CD14-positive monocyte (primary cell): ENCODE measurements at regions not wholly inside any gene's neighbourhood (a gene's known extent, or its start where the extent isn't known, plus 50 kb on each side); places are given as distances from the start of the nearest gene placed in this dataset.

ENCODE experiments used
- DNase-seq, 3 donors: peaks; one replicate each; pipeline ENCODE4 v3.0.0-alpha.2; 2011 to 2022
- H2AFZ ChIP-seq: 2 replicates; pipeline ENCODE4 v1.6.0; 2012; ENCODE audit warnings: mild to moderate bottlenecking, low read depth, low read length, inconsistent platforms; ENCODE audit not compliant: insufficient read depth, poor library complexity, severe bottlenecking
- H3K27ac ChIP-seq, 2 donors: 1 replicate in 1 of 2; 2 replicates in 1 of 2; pipeline ENCODE4 v1.5.1; 2012 to 2013; ENCODE audit warnings: low read length in 2 of 2, control low read depth in 1 of 2, inconsistent platforms in 1 of 2, low read depth in 1 of 2, mild to moderate bottlenecking in 1 of 2
- H3K27me3 ChIP-seq, 2 donors: one replicate each; pipeline versions ENCODE4 v1.6.0 to v1.6.1; 2011 to 2013; ENCODE audit warnings: low read length in 2 of 2; ENCODE audit not compliant: control insufficient read depth in 2 of 2, insufficient read depth in 2 of 2
- H3K36me3 ChIP-seq, 2 donors: replicated peaks in 1 of 2; 1 replicate in 1 of 2; 2 replicates in 1 of 2; pipeline versions ENCODE4 v1.5.1 to v1.6.1; 2012 to 2013; ENCODE audit warnings: low read length in 2 of 2, control low read depth in 1 of 2, inconsistent platforms in 1 of 2, mild to moderate bottlenecking in 1 of 2; ENCODE audit not compliant: insufficient read depth in 2 of 2, control insufficient read depth in 1 of 2
- H3K4me1 ChIP-seq, 2 donors: 1 replicate in 1 of 2; 2 replicates in 1 of 2; pipeline versions ENCODE4 v1.5.1 to v1.6.1; 2012 to 2013; ENCODE audit warnings: low read length in 2 of 2, control low read depth in 1 of 2, inconsistent platforms in 1 of 2, mild to moderate bottlenecking in 1 of 2, moderate library complexity in 1 of 2; ENCODE audit not compliant: insufficient read depth in 2 of 2, control insufficient read depth in 1 of 2
- H3K4me2 ChIP-seq: replicated peaks from 2 replicates; pipeline ENCODE3; 2012; ENCODE audit warnings: low read length, moderate library complexity, mild to moderate bottlenecking; ENCODE audit not compliant: poor library complexity, severe bottlenecking; ENCODE audit errors: extremely low read depth
- H3K4me3 ChIP-seq, 3 experiments: fragments of 200-600 bp in 1 of 3; sonication (generic) in 1 of 3; replicated peaks in 1 of 3; 1 replicate in 2 of 3; 2 replicates in 1 of 3; pipeline ENCODE4 v1.5.1; 2011 to 2013; ENCODE audit warnings: low read length in 3 of 3, mild to moderate bottlenecking in 3 of 3, control low read depth in 2 of 3, low read depth in 2 of 3, inconsistent platforms in 1 of 3, moderate library complexity in 1 of 3
- H3K79me2 ChIP-seq: 2 replicates; pipeline ENCODE4 v1.6.0; 2012; ENCODE audit warnings: mild to moderate bottlenecking, control low read depth, inconsistent platforms, low read length, moderate library complexity; ENCODE audit not compliant: insufficient read depth
- H3K9ac ChIP-seq: 2 replicates; pipeline ENCODE4 v1.6.0; 2017; ENCODE audit warnings: low read length, mild to moderate bottlenecking; ENCODE audit not compliant: insufficient read depth, poor library complexity, severe bottlenecking
- H3K9me3 ChIP-seq, 2 donors: replicated peaks in 1 of 2; 1 replicate in 1 of 2; 2 replicates in 1 of 2; pipeline versions ENCODE4 v1.5.1 to v1.6.1; 2012 to 2013; ENCODE audit warnings: low read length in 2 of 2, control low read depth in 1 of 2; ENCODE audit not compliant: control insufficient read depth in 1 of 2, insufficient read depth in 1 of 2
- H4K20me1 ChIP-seq: 2 replicates; pipeline ENCODE4 v1.6.0; 2012; ENCODE audit warnings: mild to moderate bottlenecking, low read length, control low read depth, moderate library complexity; ENCODE audit not compliant: insufficient read depth
- H3K27ac Mint-ChIP-seq, 7 donors: one replicate each; pipeline ENCODE4 v1.8.0; 2020; ENCODE audit warnings: mild to moderate bottlenecking in 7 of 7, mixed read lengths in 7 of 7, moderate library complexity in 6 of 7, inconsistent platforms in 2 of 7
- H3K27me3 Mint-ChIP-seq, 3 donors: one replicate each; pipeline ENCODE4 v1.8.0; 2021 to 2022; ENCODE audit warnings: low read depth in 3 of 3, mild to moderate bottlenecking in 3 of 3, mixed read lengths in 3 of 3, moderate library complexity in 3 of 3, inconsistent platforms in 1 of 3
- H3K36me3 Mint-ChIP-seq, 2 donors: one replicate each; pipeline ENCODE4 v1.8.0; 2020; ENCODE audit warnings: mixed read lengths in 2 of 2, inconsistent platforms in 1 of 2, mild to moderate bottlenecking in 1 of 2
- H3K4me1 Mint-ChIP-seq: one replicate; pipeline ENCODE4 v1.8.0; 2020; ENCODE audit warnings: mild to moderate bottlenecking, mixed read lengths
- H3K4me3 Mint-ChIP-seq, 2 donors: one replicate each; pipeline ENCODE4 v1.8.0; 2020; ENCODE audit warnings: mild to moderate bottlenecking in 2 of 2, mixed read lengths in 2 of 2, moderate library complexity in 1 of 2
- H3K9me3 Mint-ChIP-seq, 7 donors: one replicate each; pipeline ENCODE4 v1.8.0; 2020 to 2022; ENCODE audit warnings: mixed read lengths in 7 of 7, mild to moderate bottlenecking in 6 of 7, moderate library complexity in 6 of 7, inconsistent platforms in 2 of 7
- WGBS: methylation state at CpG from one replicate; pipeline ENCODE4 v1.1.5; 2013; ENCODE audit warnings: missing lambda C conversion rate; ENCODE audit not compliant: insufficient coverage; 5-methylcytosine and 5-hydroxymethylcytosine counted together
- intact Hi-C, 2 donors: fragments of 100-400 bp; cut with micrococcal nuclease; formaldehyde crosslinking; loops; one replicate each; pipeline versions ENCODE4 v1.15.0 to v1.15.1; 2023
- TF ChIP-seq, protein P1 (sequence below): fragments of 200-600 bp; IDR thresholded peaks from one replicate; pipeline ENCODE4 v1.8.0; 2022; ENCODE audit warnings: antibody characterized with exemption, mild to moderate bottlenecking

DNA sequence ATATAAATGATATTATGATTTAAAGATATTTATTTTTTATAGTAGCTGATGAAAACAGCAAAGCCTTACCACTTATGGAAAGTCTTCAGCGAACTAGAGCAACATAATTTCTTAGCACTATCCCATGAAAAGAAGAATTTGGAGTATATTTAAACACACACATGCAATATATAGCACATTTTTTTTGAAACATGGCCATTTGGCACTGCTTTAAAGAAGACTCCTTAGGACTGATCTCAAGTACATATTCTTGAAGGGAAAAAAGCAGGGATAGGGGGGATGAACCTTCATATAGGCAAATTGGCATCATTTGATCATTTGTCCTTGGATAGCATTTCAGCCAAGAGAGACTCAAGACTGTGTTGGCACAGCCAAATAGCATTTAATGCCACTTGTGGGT lies 193.3 kb downstream of the ANKRD50 start:
- H3K36me3 ChIP-seq, result no peaks in the 10 kb centered on the region
- no peaks in the 10 kb centered on the region for H3K36me3 Mint-ChIP-seq
- no peak overlapping the region for H3K27ac ChIP-seq
- H3K4me3 ChIP-seq, result no peak overlapping the region
- no peaks in the 10 kb centered on the region for H3K9me3 ChIP-seq
- H3K4me3 Mint-ChIP-seq, result no peak overlapping the region
- no peak overlapping the region for H2AFZ ChIP-seq
- H3K4me1 ChIP-seq, result no peaks in the 10 kb centered on the region
- H4K20me1 ChIP-seq, result no peaks in the 10 kb centered on the region
- H3K4me1 Mint-ChIP-seq, result no peaks in the 10 kb centered on the region
- no peak overlapping the region for H3K9ac ChIP-seq
- no peaks in the 10 kb centered on the region for H3K27me3 ChIP-seq
- no peak overlapping the region for H3K4me2 ChIP-seq
- WGBS, result no CpG with 5 or more reads among the region's 1 CpG
- no peaks in the 10 kb centered on the region for H3K27me3 Mint-ChIP-seq
- TF ChIP-seq, protein P1, sequence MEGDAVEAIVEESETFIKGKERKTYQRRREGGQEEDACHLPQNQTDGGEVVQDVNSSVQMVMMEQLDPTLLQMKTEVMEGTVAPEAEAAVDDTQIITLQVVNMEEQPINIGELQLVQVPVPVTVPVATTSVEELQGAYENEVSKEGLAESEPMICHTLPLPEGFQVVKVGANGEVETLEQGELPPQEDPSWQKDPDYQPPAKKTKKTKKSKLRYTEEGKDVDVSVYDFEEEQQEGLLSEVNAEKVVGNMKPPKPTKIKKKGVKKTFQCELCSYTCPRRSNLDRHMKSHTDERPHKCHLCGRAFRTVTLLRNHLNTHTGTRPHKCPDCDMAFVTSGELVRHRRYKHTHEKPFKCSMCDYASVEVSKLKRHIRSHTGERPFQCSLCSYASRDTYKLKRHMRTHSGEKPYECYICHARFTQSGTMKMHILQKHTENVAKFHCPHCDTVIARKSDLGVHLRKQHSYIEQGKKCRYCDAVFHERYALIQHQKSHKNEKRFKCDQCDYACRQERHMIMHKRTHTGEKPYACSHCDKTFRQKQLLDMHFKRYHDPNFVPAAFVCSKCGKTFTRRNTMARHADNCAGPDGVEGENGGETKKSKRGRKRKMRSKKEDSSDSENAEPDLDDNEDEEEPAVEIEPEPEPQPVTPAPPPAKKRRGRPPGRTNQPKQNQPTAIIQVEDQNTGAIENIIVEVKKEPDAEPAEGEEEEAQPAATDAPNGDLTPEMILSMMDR, result no peak
- no peak overlapping the region for H3K27ac Mint-ChIP-seq
- DNase-seq, result no peak
- peaks cover 0 to 9% (median 4%) of the 10 kb centered on the region in 7 donors for H3K9me3 Mint-ChIP-seq
- intact Hi-C loops, result no loop called here
- H3K79me2 ChIP-seq, result no peaks in the 10 kb centered on the region

DNA sequence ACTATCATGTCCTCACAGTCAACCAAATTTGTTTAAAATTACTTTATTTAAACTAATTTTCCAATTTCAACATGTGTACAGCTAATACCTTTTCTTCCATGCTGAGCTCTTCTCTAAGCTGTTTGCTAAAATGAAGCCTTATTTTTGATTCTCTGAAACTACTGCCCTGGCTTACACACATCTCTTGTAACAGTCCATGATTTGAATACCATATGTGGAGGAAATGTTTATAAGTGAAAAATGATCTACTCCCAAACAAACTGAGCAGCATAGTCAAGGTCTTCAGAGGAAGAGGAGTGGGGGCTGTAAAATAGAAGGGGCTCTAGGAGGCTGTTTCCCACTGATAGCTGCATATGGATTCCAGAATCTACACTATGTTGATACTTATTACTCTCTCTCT lies 188.7 kb downstream of the ANKRD50 start:
- Histone ChIP-seq H4K20me1 (no peaks in the 10 kb centered on the region), H3K79me2 (no peaks in the 10 kb centered on the region), H3K4me3 (no peak overlapping the region), H3K27me3 (no peaks in the 10 kb centered on the region), H3K36me3 (no peaks in the 10 kb centered on the region), H3K4me2 (no peak overlapping the region), H3K27ac (no peak overlapping the region), H3K4me1 (no peaks in the 10 kb centered on the region), H2AFZ (no peak overlapping the region), H3K9me3 (no peaks in the 10 kb centered on the region), H3K9ac (no peak overlapping the region)
- no peaks in the 10 kb centered on the region for H3K4me1 Mint-ChIP-seq
- no peak overlapping the region for H3K4me3 Mint-ChIP-seq
- H3K27ac Mint-ChIP-seq, result no peak overlapping the region
- H3K36me3 Mint-ChIP-seq, result no peaks in the 10 kb centered on the region
- intact Hi-C loops, result no loop called here
- no peaks in the 10 kb centered on the region for H3K27me3 Mint-ChIP-seq
- no peak for DNase-seq
- peaks cover 3 to 9% (median 5%) of the 10 kb centered on the region in 7 donors for H3K9me3 Mint-ChIP-seq
- TF ChIP-seq, protein P1, result no peak
